M059J (cell line): ENCODE measurements at regions not wholly inside any gene's neighbourhood (a gene's known extent, or its start where the extent isn't known, plus 50 kb on each side); places are given as distances from the start of the nearest gene placed in this dataset.

Source experiments
- DNase-seq: peaks from one replicate; pipeline ENCODE4 v3.0.0-alpha.2; 2012; ENCODE audit warnings: low read depth

GRCh38 chr2:118278046-118278445, 189.8 kb downstream of the INSIG2 start:
- no peak for DNase-seq

- peak; percentile 20 for DNase-seq
These were observed 186.7 kb downstream of the INSIG2 start for GRCh38 chr2:118274841-118275510.

- DNase-seq, result no peak
These were observed 184.1 kb downstream of the INSIG2 start for GRCh38 chr2:118272391-118272790.

GRCh38 chr2:118269408-118270051, 181.3 kb downstream of the INSIG2 start:
- DNase-seq, result no peak

GRCh38 chr2:118268268-118268667, 180.0 kb downstream of the INSIG2 start:
- no peak for DNase-seq

- DNase-seq, result no peak
These were observed 177.7 kb downstream of the INSIG2 start for GRCh38 chr2:118265873-118266455.

- DNase-seq, result peak; percentile 55
These were observed 176.1 kb downstream of the INSIG2 start for GRCh38 chr2:118264232-118264990.

- no peak for DNase-seq
These were observed 169.4 kb downstream of the INSIG2 start for GRCh38 chr2:118257696-118258095.

GRCh38 chr2:118255771-118256372, 167.6 kb downstream of the INSIG2 start:
- no peak for DNase-seq

- DNase-seq, result no peak
These were observed 167.0 kb downstream of the INSIG2 start for GRCh38 chr2:118255301-118255700.

GRCh38 chr2:118254116-118254515, 165.8 kb downstream of the INSIG2 start:
- no peak for DNase-seq

GRCh38 chr2:118251427-118251826, 163.2 kb downstream of the INSIG2 start:
- peak; percentile 44 for DNase-seq

GRCh38 chr2:118250463-118250862, 162.2 kb downstream of the INSIG2 start:
- peak; percentile 74 for DNase-seq

- peak; percentile 50 for DNase-seq
These were observed 161.7 kb downstream of the INSIG2 start for GRCh38 chr2:118250001-118250400.

GRCh38 chr2:118249531-118249930, 161.3 kb downstream of the INSIG2 start:
- DNase-seq, result peak; percentile 85

GRCh38 chr2:118246726-118247125, 158.5 kb downstream of the INSIG2 start:
- DNase-seq, result peak; percentile 94

- DNase-seq, result no peak
These were observed 157.8 kb downstream of the INSIG2 start for GRCh38 chr2:118246079-118246478.

GRCh38 chr2:118244686-118245085, 156.4 kb downstream of the INSIG2 start:
- DNase-seq, result no peak

GRCh38 chr2:118243031-118243430, 154.8 kb downstream of the INSIG2 start:
- DNase-seq, result no peak

GRCh38 chr2:118242216-118242615, 153.9 kb downstream of the INSIG2 start:
- DNase-seq, result peak; percentile 76

GRCh38 chr2:118241128-118241527, 152.9 kb downstream of the INSIG2 start:
- DNase-seq, result no peak

- no peak for DNase-seq
These were observed 152.0 kb downstream of the INSIG2 start for GRCh38 chr2:118240276-118240675.
